ENCODE measurements at regions not wholly inside any gene's neighbourhood (a gene's known extent, or its start where the extent isn't known, plus 50 kb on each side); places are given as distances from the start of the nearest gene placed in this dataset.

DNA sequence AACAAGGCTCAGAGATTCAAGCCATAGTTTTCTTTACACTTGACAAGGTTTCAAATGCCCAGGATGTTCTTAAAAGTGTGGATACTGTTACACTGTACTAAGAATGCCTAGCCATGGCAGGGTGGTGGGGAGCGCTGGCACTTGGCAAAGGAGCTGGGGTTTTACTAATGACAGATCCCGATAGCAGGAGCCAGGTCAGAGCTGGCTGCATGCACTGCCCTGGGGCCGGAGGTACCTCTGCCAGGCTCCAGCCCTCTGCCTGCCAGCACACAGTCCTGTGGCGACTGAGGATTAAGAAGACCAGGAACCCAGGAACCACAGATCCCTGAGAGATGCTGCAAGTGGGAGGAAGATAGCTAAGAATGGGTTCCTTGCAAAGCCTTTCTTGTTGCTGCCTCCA is 260.3 kb downstream of the ALDH8A1 start:
- Histone ChIP-seq H3K4me3 (replicated peaks in 1 of 4; ENCODE audit: control extremely low read depth in 1 of 4, insufficient read depth in 1 of 4, low read depth in 3 of 4, low read length in 4 of 4) (no peak overlapping the region), H3K79me2 (ENCODE audit: control insufficient read depth, insufficient read depth, low read length) (no peaks in the 10 kb centered on the region), H3K4me2 (ENCODE audit: extremely low read depth, insufficient read depth, low read length) (no peak overlapping the region), H4K20me1 (ENCODE audit: control insufficient read depth, extremely low read depth, insufficient read depth, low read length) (no peaks in the 10 kb centered on the region), H3K36me3 (ENCODE audit: control insufficient read depth, insufficient read depth, low read length) (no peaks in the 10 kb centered on the region), H3K9me3 (ENCODE audit: control insufficient read depth, insufficient read depth, low read depth, low read length) (no peaks in the 10 kb centered on the region), H3K27me3 (ENCODE audit: control insufficient read depth, insufficient read depth, low read length) (peaks cover 4% of the 10 kb centered on the region), H2AFZ (ENCODE audit: low read length) (no peak overlapping the region), H3K27ac (ENCODE audit: insufficient read depth, low read length) (no peak overlapping the region), H3K9ac (ENCODE audit: insufficient read depth, low read length) (no peak overlapping the region), H3K4me1 (ENCODE audit: control insufficient read depth, extremely low read depth, insufficient read depth, low read length) (no peaks in the 10 kb centered on the region)
- TF ChIP-seq, protein P1, sequence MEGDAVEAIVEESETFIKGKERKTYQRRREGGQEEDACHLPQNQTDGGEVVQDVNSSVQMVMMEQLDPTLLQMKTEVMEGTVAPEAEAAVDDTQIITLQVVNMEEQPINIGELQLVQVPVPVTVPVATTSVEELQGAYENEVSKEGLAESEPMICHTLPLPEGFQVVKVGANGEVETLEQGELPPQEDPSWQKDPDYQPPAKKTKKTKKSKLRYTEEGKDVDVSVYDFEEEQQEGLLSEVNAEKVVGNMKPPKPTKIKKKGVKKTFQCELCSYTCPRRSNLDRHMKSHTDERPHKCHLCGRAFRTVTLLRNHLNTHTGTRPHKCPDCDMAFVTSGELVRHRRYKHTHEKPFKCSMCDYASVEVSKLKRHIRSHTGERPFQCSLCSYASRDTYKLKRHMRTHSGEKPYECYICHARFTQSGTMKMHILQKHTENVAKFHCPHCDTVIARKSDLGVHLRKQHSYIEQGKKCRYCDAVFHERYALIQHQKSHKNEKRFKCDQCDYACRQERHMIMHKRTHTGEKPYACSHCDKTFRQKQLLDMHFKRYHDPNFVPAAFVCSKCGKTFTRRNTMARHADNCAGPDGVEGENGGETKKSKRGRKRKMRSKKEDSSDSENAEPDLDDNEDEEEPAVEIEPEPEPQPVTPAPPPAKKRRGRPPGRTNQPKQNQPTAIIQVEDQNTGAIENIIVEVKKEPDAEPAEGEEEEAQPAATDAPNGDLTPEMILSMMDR (conservative IDR thresholded peaks at IDR 0.05 in 1 of 2, IDR thresholded peaks at IDR 0.05 in 1 of 2; ENCODE audit: low read depth in 1 of 2, low read length in 2 of 2), result no peak
- TF ChIP-seq EZH2 (IDR thresholded peaks at IDR 0.05; ENCODE audit: low read length, missing control alignments), result no peak
- no peak for DNase-seq (ENCODE audit: low read depth in 2 of 2)

DNA sequence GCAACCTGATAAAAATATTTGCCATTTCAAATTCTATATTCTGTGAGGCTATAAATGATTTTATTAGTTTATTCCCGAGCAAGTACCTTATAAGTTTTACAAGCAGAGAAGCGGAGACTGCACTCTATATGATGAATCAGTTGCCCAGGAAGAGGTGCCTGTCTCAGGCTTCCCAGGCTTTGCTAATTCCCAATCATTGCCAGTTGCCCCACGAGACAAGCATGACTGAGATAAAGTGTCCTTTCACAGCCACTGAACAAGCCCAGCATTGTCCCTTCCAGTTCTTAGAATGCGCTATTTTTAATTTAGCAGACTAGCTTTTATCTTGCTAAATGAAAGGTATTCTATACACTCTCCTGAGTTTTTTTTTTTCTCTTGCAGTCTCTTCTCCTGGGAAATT is 260.7 kb downstream of the ALDH8A1 start:
- H3K36me3 ChIP-seq (ENCODE audit: control insufficient read depth, insufficient read depth, low read length), result no peaks in the 10 kb centered on the region
- no peaks in the 10 kb centered on the region for H3K4me1 ChIP-seq (ENCODE audit: control insufficient read depth, extremely low read depth, insufficient read depth, low read length)

DNA sequence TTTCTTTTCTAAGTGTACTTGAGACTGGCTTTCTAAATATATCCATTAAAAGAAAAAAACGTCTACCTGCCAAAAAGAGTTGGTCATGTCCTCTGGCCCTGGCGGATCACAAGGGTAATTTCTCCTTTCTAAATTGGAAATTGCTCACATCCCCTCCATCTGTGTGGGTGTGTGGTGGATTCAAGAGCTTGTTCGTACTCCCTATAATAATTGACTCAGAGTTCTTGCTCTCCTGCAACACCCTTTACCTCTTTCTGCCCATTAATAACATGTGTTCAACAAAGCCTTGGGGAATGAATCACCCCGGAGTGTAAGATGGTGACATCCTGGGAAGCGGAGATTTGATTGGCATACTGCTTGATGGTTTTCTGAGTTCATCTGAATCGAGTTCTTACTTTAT is 263.8 kb downstream of the ALDH8A1 start:
- peak; percentile 7 to 87 for DNase-seq (ENCODE audit: low read depth in 2 of 2)
- Histone ChIP-seq H3K27me3 (ENCODE audit: control insufficient read depth, insufficient read depth, low read length) (peaks cover 4% of the 10 kb centered on the region), H3K9ac (ENCODE audit: insufficient read depth, low read length) (no peak overlapping the region), H3K9me3 (ENCODE audit: control insufficient read depth, insufficient read depth, low read depth, low read length) (no peaks in the 10 kb centered on the region), H2AFZ (ENCODE audit: low read length) (no peak overlapping the region), H3K4me1 (ENCODE audit: control insufficient read depth, extremely low read depth, insufficient read depth, low read length) (no peaks in the 10 kb centered on the region), H3K27ac (ENCODE audit: insufficient read depth, low read length) (no peak overlapping the region), H3K79me2 (ENCODE audit: control insufficient read depth, insufficient read depth, low read length) (no peaks in the 10 kb centered on the region), H3K4me3 (replicated peaks in 1 of 4; ENCODE audit: control extremely low read depth in 1 of 4, insufficient read depth in 1 of 4, low read depth in 3 of 4, low read length in 4 of 4) (no peak overlapping the region), H3K36me3 (ENCODE audit: control insufficient read depth, insufficient read depth, low read length) (no peaks in the 10 kb centered on the region), H4K20me1 (ENCODE audit: control insufficient read depth, extremely low read depth, insufficient read depth, low read length) (no peaks in the 10 kb centered on the region), H3K4me2 (ENCODE audit: extremely low read depth, insufficient read depth, low read length) (peak overlapping the region; percentile 8)
- TF ChIP-seq, protein P1 (conservative IDR thresholded peaks at IDR 0.05 in 1 of 2, IDR thresholded peaks at IDR 0.05 in 1 of 2; ENCODE audit: low read depth in 1 of 2, low read length in 2 of 2), result no peak
- no peak for TF ChIP-seq EZH2 (IDR thresholded peaks at IDR 0.05; ENCODE audit: low read length, missing control alignments)

More for the DNA sequence above, 260.7 kb downstream of the ALDH8A1 start:
- H3K9ac ChIP-seq (ENCODE audit: insufficient read depth, low read length), result no peak overlapping the region
- no peak overlapping the region for H3K4me2 ChIP-seq (ENCODE audit: extremely low read depth, insufficient read depth, low read length)
- no peak overlapping the region for H2AFZ ChIP-seq (ENCODE audit: low read length)
- H3K79me2 ChIP-seq (ENCODE audit: control insufficient read depth, insufficient read depth, low read length), result no peaks in the 10 kb centered on the region
- no peak overlapping the region for H3K27ac ChIP-seq (ENCODE audit: insufficient read depth, low read length)
- TF ChIP-seq EZH2 (IDR thresholded peaks at IDR 0.05; ENCODE audit: low read length, missing control alignments), result no peak
- TF ChIP-seq, protein P1 (conservative IDR thresholded peaks at IDR 0.05 in 1 of 2, IDR thresholded peaks at IDR 0.05 in 1 of 2; ENCODE audit: low read depth in 1 of 2, low read length in 2 of 2), result no peak
- no peaks in the 10 kb centered on the region for H3K9me3 ChIP-seq (ENCODE audit: control insufficient read depth, insufficient read depth, low read depth, low read length)
- no peaks in the 10 kb centered on the region for H4K20me1 ChIP-seq (ENCODE audit: control insufficient read depth, extremely low read depth, insufficient read depth, low read length)
- no peak for DNase-seq (ENCODE audit: low read depth in 2 of 2)
- peaks cover 4% of the 10 kb centered on the region for H3K27me3 ChIP-seq (ENCODE audit: control insufficient read depth, insufficient read depth, low read length)
- no peak overlapping the region for H3K4me3 ChIP-seq (replicated peaks in 1 of 4; ENCODE audit: control extremely low read depth in 1 of 4, insufficient read depth in 1 of 4, low read depth in 3 of 4, low read length in 4 of 4)
